ENCODE measurements at regions not wholly inside any gene's neighbourhood (a gene's known extent, or its start where the extent isn't known, plus 50 kb on each side); places are given as distances from the start of the nearest gene placed in this dataset.

GRCh38 chr11:112608509-112608908, 347.8 kb upstream of the PLET1 start:
- Histone ChIP-seq H4K5ac (ENCODE audit: insufficient read length, low read depth, low read length) (no peak overlapping the region), H4K8ac (ENCODE audit: extremely low read depth, insufficient read depth, low read length) (no peak overlapping the region), H3K4ac (replicated peaks; ENCODE audit: insufficient read length, low read depth, low read length) (no peak overlapping the region), H3K23ac (ENCODE audit: insufficient read length) (no peak overlapping the region), H2BK120ac (replicated peaks; ENCODE audit: low read depth, low read length) (no peak overlapping the region), H3K4me1 (replicated peaks in 1 of 4; ENCODE audit: control insufficient read depth in 3 of 4, insufficient read depth in 4 of 4, low read length in 3 of 4) (peaks cover 0 to 9% (median 0%) of the 10 kb centered on the region in 4 experiments; a peak in 2 of 7 replicates), H3K27ac (ENCODE audit: low read depth, low read length) (no peak overlapping the region), H3K56ac (replicated peaks; ENCODE audit: insufficient read length, low read depth, low read length) (no peak overlapping the region), H4K91ac (replicated peaks; ENCODE audit: insufficient read length, low read length) (no peak overlapping the region), H3K14ac (ENCODE audit: insufficient read length) (no peak overlapping the region), H2AK5ac (ENCODE audit: low read depth, low read length) (no peak overlapping the region), H3K4me3 (ENCODE audit: extremely low read depth in 1 of 4, insufficient read depth in 2 of 4, low read depth in 3 of 4, low read length in 4 of 4) (no peak overlapping the region), H3K18ac (ENCODE audit: extremely low read depth, low read length) (no peak overlapping the region), H2BK12ac (ENCODE audit: low read depth, low read length) (no peak overlapping the region), H2BK20ac (ENCODE audit: low read length) (no peak overlapping the region), H3K9ac (replicated peaks in 1 of 4; ENCODE audit: extremely low read depth in 1 of 4, low read depth in 3 of 4, low read length in 3 of 4) (no peak overlapping the region), H2AFZ (ENCODE audit: low read length) (no peak overlapping the region), H3K79me2 (ENCODE audit: control insufficient read depth in 1 of 2, insufficient read depth in 2 of 2, low read length in 2 of 2) (no peaks in the 10 kb centered on the region), H3K9me3 (ENCODE audit: insufficient read depth in 2 of 2, low read depth in 1 of 2, low read length in 1 of 2) (no peaks in the 10 kb centered on the region), H2BK5ac (ENCODE audit: low read depth, low read length) (no peak overlapping the region), H2BK15ac (ENCODE audit: low read length) (no peak overlapping the region), H3K23me2 (ENCODE audit: low read depth, low read length) (no peaks in the 10 kb centered on the region), H4K20me1 (replicated peaks in 1 of 2; ENCODE audit: control insufficient read depth in 1 of 2, insufficient read depth in 2 of 2, low read length in 2 of 2) (no peaks in the 10 kb centered on the region), H3K36me3 (ENCODE audit: control insufficient read depth in 2 of 4, insufficient read depth in 4 of 4, low read length in 3 of 4) (no peaks in the 10 kb centered on the region), H3K4me2 (ENCODE audit: insufficient read depth in 1 of 2, low read depth in 2 of 2, low read length in 2 of 2) (no peak overlapping the region), H3K79me1 (ENCODE audit: low read depth, low read length) (no peaks in the 10 kb centered on the region), H3K27me3 (replicated peaks in 1 of 4; ENCODE audit: control insufficient read depth in 3 of 4, extremely low read depth in 1 of 4, insufficient read depth in 3 of 4, low read length in 3 of 4) (no peaks in the 10 kb centered on the region; a peak in 1 of 7 replicates)
- WGBS, 2 experiments (ENCODE audit: extremely low coverage in 1 of 2, insufficient coverage in 1 of 2, insufficient read length in 1 of 2, insufficient replicate concordance in 2 of 2, low coverage in 1 of 2, low lambda C conversion rate in 2 of 2, missing lambda C conversion rate in 1 of 2): 84% methylated on average over 3 of the region's 3 CpGs; no CpG with 5 or more reads in 1 of the 2 experiments
- DNase-seq (ENCODE audit: low read depth in 1 of 2, low spot score in 2 of 2): no peak
- ChIA-PET POLR2A (ENCODE audit: partially characterized antibody) (no interaction called here), CTCF (ENCODE audit: partially characterized antibody) (interaction anchor here (1.3 to 2.5 kb wide), 4 partner anchors 12 to 433 kb away, joined by 3 to 8 read pairs (median 5); partner anchors contain the start of gene BCO2)
- no peak for FAIRE-seq
- TF ChIP-seq NRF1 (IDR thresholded peaks at IDR 0.05; ENCODE audit: low read depth, low read length) (no peak), EZH2 (IDR thresholded peaks at IDR 0.05; ENCODE audit: low read depth, low read length, severe bottlenecking) (no peak), JUND (IDR thresholded peaks at IDR 0.05; ENCODE audit: low read length) (no peak), RAD21 (IDR thresholded peaks at IDR 0.05 in 1 of 2, conservative IDR thresholded peaks at IDR 0.05 in 1 of 2; ENCODE audit: low read depth in 2 of 2, low read length in 2 of 2) (no peak), USF2 (IDR thresholded peaks at IDR 0.05; ENCODE audit: low read length) (no peak), ASH2L (IDR thresholded peaks at IDR 0.05; ENCODE audit: low read length) (no peak), SAP30 (IDR thresholded peaks at IDR 0.05; ENCODE audit: insufficient read depth, insufficient replicate concordance, low read length) (no peak), BRCA1 (IDR thresholded peaks at IDR 0.05; ENCODE audit: low read depth, low read length) (no peak), PHF8 (conservative IDR thresholded peaks at IDR 0.05; ENCODE audit: low read depth, low read length) (no peak), SP4 (IDR thresholded peaks at IDR 0.05; ENCODE audit: low read length) (no peak), TAF7 (optimal IDR thresholded peaks at IDR 0.05; ENCODE audit: borderline replicate concordance, low read depth, low read length) (no peak), KDM1A (IDR thresholded peaks at IDR 0.05; ENCODE audit: borderline replicate concordance, low read length) (no peak), HDAC6 (IDR thresholded peaks at IDR 0.05; ENCODE audit: low read depth, low read length) (no peak), CREB1 (IDR thresholded peaks at IDR 0.05) (no peak)

Measured in H1 (cell line).